A673 (cell line): ENCODE measurements at regions not wholly inside any gene's neighbourhood (a gene's known extent, or its start where the extent isn't known, plus 50 kb on each side); places are given as distances from the start of the nearest gene placed in this dataset.

Experiments used
- CTCF ChIP-seq: fragments of 300-800, 200-600 bp; sonication (generic); conservative IDR thresholded peaks from 2 replicates; pipeline ENCODE4 v1.5.1; 2017; ENCODE audit warnings: low read depth, mild to moderate bottlenecking, antibody characterized with exemption, low read length, moderate library complexity, mixed read lengths
- EZH2 ChIP-seq: fragments of 200-600 bp; sonication (generic); IDR thresholded peaks from 2 replicates; pipeline ENCODE4 v1.6.1; 2017; ENCODE audit warnings: borderline replicate concordance, low read depth, mild to moderate bottlenecking, mixed read lengths, antibody characterized with exemption, low read length; ENCODE audit not compliant: poor library complexity, severe bottlenecking

GRCh38 chr16:55968221-55968620, 93.0 kb upstream of the CES5A start:
- TF ChIP-seq CTCF = no peak
- TF ChIP-seq EZH2 = no peak
